ENCODE measurements at regions not wholly inside any gene's neighbourhood (a gene's known extent, or its start where the extent isn't known, plus 50 kb on each side); places are given as distances from the start of the nearest gene placed in this dataset.

GRCh38 chr5:136629125-136629792, 263.9 kb upstream of the TRPC7 start:
- TF ChIP-seq BACH1 (IDR thresholded peaks at IDR 0.05; ENCODE audit: low read length): no peak
- TF ChIP-seq MAX (IDR thresholded peaks at IDR 0.05): peak; percentile 79
- no peak for TF ChIP-seq YY1 (IDR thresholded peaks at IDR 0.05; ENCODE audit: low read depth, low read length)
- no peak for TF ChIP-seq CTCF (IDR thresholded peaks at IDR 0.05; ENCODE audit: control extremely low read depth in 1 of 3, insufficient read depth in 1 of 3, low read depth in 1 of 3, low read length in 3 of 3)
- TF ChIP-seq CHD1 (IDR thresholded peaks at IDR 0.05; ENCODE audit: low read depth, low read length): no peak
- no peak for TF ChIP-seq JUND (IDR thresholded peaks at IDR 0.05; ENCODE audit: low read length)

All from H1 (cell line).